SK-N-SH treated with all-trans-retinoic acid at 6 μM for 48 hours (cell line): ENCODE measurements at regions not wholly inside any gene's neighbourhood (a gene's known extent, or its start where the extent isn't known, plus 50 kb on each side); places are given as distances from the start of the nearest gene placed in this dataset.

Experiments used
- ARNTL ChIP-seq: fragments of 450-650 bp; formaldehyde crosslinking; IDR thresholded peaks from 2 replicates; pipeline ENCODE4 v1.5.0; 2020; ENCODE audit warnings: low read depth, mild to moderate bottlenecking, moderate library complexity, borderline replicate concordance
- RARB ChIP-seq: fragments of 250-450 bp; sonication (Bioruptor Pico); IDR thresholded peaks from 2 replicates; pipeline ENCODE4 v1.8.0; 2021; ENCODE audit warnings: mild to moderate bottlenecking, moderate library complexity
- TCF4 ChIP-seq: fragments of 250-450 bp; sonication (Bioruptor Pico); IDR thresholded peaks from 2 replicates; pipeline ENCODE4 v1.8.0; 2021; ENCODE audit warnings: mild to moderate bottlenecking, moderate library complexity, borderline replicate concordance
- ZFP30 ChIP-seq: fragments of 450-650 bp; formaldehyde crosslinking; IDR thresholded peaks from 2 replicates; pipeline ENCODE4 v1.5.0; 2022; ENCODE audit warnings: mild to moderate bottlenecking, moderate library complexity
- ZNF8 ChIP-seq: fragments of 450-650 bp; formaldehyde crosslinking; IDR thresholded peaks from 2 replicates; pipeline ENCODE4 v1.5.0; 2020; ENCODE audit warnings: mild to moderate bottlenecking, moderate library complexity
- TF ChIP-seq, protein P1 (sequence below): fragments of 250-450 bp; sonication (Bioruptor Pico); IDR thresholded peaks from 2 replicates; pipeline ENCODE4 v1.5.1; 2020; ENCODE audit warnings: low read depth, mild to moderate bottlenecking, moderate library complexity
- TF ChIP-seq, protein P2 (sequence below): fragments of 250-450 bp; sonication (Bioruptor Pico); IDR thresholded peaks from 2 replicates; pipeline ENCODE4 v1.8.0; 2020; ENCODE audit warnings: mild to moderate bottlenecking, moderate library complexity, borderline replicate concordance
- TF ChIP-seq, protein P3 (sequence below): fragments of 250-450 bp; sonication (Bioruptor Pico); IDR thresholded peaks from 2 replicates; pipeline ENCODE4 v1.5.1; 2021; ENCODE audit warnings: mild to moderate bottlenecking, moderate library complexity

DNA sequence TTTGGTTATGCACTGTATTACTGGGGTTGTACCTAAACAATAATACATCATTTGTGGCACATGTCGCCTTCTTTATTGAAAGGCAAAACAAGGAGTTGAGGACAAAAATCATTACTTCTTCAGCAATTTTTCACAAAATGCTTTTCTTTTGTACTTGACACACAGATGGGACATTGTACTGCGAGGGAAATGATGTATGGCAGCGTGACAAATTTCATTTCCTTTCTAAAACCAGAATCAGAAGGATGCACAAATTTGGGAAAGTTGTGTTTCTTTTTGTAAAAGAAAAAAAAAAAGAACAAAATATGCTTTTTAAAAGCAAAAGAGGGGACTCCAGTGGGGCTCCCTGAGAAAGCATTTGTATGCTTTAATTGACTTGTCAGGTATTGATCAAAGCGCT, 394.0 kb upstream of the SLC35B3 start:
- no peak for TF ChIP-seq ZNF8 (CRISPR knock-in tag)
- TF ChIP-seq, protein P1, sequence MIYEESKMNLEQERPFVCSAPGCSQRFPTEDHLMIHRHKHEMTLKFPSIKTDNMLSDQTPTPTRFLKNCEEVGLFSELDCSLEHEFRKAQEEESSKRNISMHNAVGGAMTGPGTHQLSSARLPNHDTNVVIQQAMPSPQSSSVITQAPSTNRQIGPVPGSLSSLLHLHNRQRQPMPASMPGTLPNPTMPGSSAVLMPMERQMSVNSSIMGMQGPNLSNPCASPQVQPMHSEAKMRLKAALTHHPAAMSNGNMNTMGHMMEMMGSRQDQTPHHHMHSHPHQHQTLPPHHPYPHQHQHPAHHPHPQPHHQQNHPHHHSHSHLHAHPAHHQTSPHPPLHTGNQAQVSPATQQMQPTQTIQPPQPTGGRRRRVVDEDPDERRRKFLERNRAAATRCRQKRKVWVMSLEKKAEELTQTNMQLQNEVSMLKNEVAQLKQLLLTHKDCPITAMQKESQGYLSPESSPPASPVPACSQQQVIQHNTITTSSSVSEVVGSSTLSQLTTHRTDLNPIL (CRISPR knock-in tag), result no peak
- no peak for TF ChIP-seq ZFP30
- TF ChIP-seq, protein P2, sequence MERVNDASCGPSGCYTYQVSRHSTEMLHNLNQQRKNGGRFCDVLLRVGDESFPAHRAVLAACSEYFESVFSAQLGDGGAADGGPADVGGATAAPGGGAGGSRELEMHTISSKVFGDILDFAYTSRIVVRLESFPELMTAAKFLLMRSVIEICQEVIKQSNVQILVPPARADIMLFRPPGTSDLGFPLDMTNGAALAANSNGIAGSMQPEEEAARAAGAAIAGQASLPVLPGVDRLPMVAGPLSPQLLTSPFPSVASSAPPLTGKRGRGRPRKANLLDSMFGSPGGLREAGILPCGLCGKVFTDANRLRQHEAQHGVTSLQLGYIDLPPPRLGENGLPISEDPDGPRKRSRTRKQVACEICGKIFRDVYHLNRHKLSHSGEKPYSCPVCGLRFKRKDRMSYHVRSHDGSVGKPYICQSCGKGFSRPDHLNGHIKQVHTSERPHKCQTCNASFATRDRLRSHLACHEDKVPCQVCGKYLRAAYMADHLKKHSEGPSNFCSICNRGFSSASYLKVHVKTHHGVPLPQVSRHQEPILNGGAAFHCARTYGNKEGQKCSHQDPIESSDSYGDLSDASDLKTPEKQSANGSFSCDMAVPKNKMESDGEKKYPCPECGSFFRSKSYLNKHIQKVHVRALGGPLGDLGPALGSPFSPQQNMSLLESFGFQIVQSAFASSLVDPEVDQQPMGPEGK (CRISPR knock-in tag), result no peak
- no peak for TF ChIP-seq RARB (CRISPR knock-in tag)
- no peak for TF ChIP-seq ARNTL (CRISPR knock-in tag)
- TF ChIP-seq TCF4 (CRISPR knock-in tag), result no peak
- TF ChIP-seq, protein P3, sequence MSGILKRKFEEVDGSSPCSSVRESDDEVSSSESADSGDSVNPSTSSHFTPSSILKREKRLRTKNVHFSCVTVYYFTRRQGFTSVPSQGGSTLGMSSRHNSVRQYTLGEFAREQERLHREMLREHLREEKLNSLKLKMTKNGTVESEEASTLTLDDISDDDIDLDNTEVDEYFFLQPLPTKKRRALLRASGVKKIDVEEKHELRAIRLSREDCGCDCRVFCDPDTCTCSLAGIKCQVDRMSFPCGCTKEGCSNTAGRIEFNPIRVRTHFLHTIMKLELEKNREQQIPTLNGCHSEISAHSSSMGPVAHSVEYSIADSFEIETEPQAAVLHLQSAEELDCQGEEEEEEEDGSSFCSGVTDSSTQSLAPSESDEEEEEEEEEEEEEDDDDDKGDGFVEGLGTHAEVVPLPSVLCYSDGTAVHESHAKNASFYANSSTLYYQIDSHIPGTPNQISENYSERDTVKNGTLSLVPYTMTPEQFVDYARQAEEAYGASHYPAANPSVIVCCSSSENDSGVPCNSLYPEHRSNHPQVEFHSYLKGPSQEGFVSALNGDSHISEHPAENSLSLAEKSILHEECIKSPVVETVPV (CRISPR knock-in tag), result no peak
